GM23248 (cell line): ENCODE measurements at regions not wholly inside any gene's neighbourhood (a gene's known extent, or its start where the extent isn't known, plus 50 kb on each side); places are given as distances from the start of the nearest gene placed in this dataset.

Experiments used
- EZH2 ChIP-seq: fragments of 200-600 bp; sonication (generic); IDR thresholded peaks from 2 replicates; pipeline ENCODE4 v1.6.1; 2018; ENCODE audit warnings: antibody characterized with exemption, mild to moderate bottlenecking; ENCODE audit not compliant: insufficient read depth, poor library complexity, severe bottlenecking
- EZH2phosphoT487 ChIP-seq: fragments of 200-600 bp; sonication (generic); IDR thresholded peaks from 2 replicates; pipeline ENCODE4 v1.6.1; 2018; ENCODE audit warnings: antibody characterized with exemption, moderate library complexity, mild to moderate bottlenecking, low read depth; ENCODE audit not compliant: insufficient read depth

DNA sequence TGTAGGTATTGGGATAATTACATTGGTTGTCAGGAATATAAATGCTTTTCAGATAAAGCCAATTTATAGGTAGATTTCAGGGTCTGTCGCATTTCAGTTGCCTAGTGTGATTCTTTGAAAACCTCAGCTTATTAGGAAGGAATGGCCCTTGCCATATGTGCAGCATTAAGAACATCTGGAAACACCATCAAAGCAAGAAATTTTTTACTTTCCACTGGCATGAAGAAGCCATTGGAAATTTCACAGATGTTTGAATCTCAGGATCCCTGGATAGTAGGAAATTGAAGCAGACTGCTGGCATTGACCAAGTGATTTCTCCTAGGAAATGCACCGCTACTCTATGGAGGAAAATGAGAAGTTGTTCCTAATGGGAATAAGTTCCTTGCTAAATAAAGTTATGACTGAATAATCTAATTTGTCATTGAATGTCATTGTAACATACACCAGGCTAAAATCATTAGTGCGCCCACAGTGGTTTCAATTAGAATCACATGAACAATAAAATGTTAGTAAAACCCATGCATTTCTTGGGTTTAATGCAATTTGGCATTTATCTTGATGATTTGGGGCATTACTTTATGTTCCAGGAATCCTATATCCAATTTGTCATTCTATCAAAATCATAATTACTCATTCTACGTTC is 950.1 kb downstream of the EPHA7 start:
- TF ChIP-seq EZH2phosphoT487 (no peak), EZH2 (no peak)
